Breast epithelium (tissue), 4 donors: ENCODE measurements at regions not wholly inside any gene's neighbourhood (a gene's known extent, or its start where the extent isn't known, plus 50 kb on each side); places are given as distances from the start of the nearest gene placed in this dataset.
"Not testable (repeated sequence)": the region's sequence is repeated elsewhere in the genome, so short reads cannot be mapped to it uniquely, and the experiment has no call there.

Source experiments
- DNase-seq, 2 donors: peaks; one replicate each; pipeline ENCODE4 v3.0.0-alpha.2; 2019; ENCODE audit warnings: low spot score in 2 of 2
- H3K27ac ChIP-seq, 2 donors: fragments of 200-600 bp; sonication (generic) in 1 of 2; one replicate each; pipeline ENCODE4 v1.5.1; 2016 to 2019; ENCODE audit warnings: mild to moderate bottlenecking in 1 of 2
- H3K27me3 ChIP-seq, 2 donors: fragments of 200-600 bp; sonication (generic) in 1 of 2; one replicate each; pipeline versions ENCODE4 v1.5.1 to v1.6.0; 2017 to 2019; ENCODE audit warnings: control low read depth in 1 of 2, mild to moderate bottlenecking in 1 of 2
- H3K36me3 ChIP-seq: fragments of 200-600 bp; one replicate; pipeline ENCODE4 v1.5.1; 2019
- H3K4me1 ChIP-seq, 2 donors: fragments of 200-600 bp; sonication (generic); one replicate each; pipeline ENCODE4 v1.5.1; 2016 to 2019; ENCODE audit warnings: control low read depth in 1 of 2
- H3K4me3 ChIP-seq, 3 donors: fragments of 200-600 bp; sonication (generic); 1 replicate in 2 of 3; 2 replicates in 1 of 3; pipeline ENCODE4 v1.5.1; 2016 to 2019; ENCODE audit warnings: mild to moderate bottlenecking in 3 of 3, moderate library complexity in 2 of 3
- H3K9me3 ChIP-seq, 2 donors: fragments of 200-600 bp; sonication (generic) in 1 of 2; one replicate each; pipeline ENCODE4 v1.5.1; 2016 to 2019; ENCODE audit warnings: control low read depth in 1 of 2
- CTCF ChIP-seq, 3 donors: fragments of 450-650 bp; IDR thresholded peaks; one replicate each; pipeline ENCODE4 v1.5.1; 2016 to 2017; ENCODE audit warnings: antibody characterized with exemption in 3 of 3, mild to moderate bottlenecking in 3 of 3, moderate library complexity in 3 of 3
- POLR2A ChIP-seq: fragments of 450-650 bp; IDR thresholded peaks from one replicate; pipeline ENCODE4 v1.6.1; 2016; ENCODE audit warnings: antibody characterized with exemption, mild to moderate bottlenecking, moderate library complexity
- POLR2AphosphoS5 ChIP-seq, 3 donors: sonication (generic); formaldehyde crosslinking; IDR thresholded peaks; one replicate each; pipeline ENCODE4 v1.6.1; 2017; ENCODE audit warnings: antibody characterized with exemption in 3 of 3
- intact Hi-C: fragments of 100-400 bp; cut with DNase I; formaldehyde crosslinking; loops from one replicate; pipeline ENCODE4 v1.15.1; 2023; ENCODE audit warnings: low total_unique reads

GRCh38 chr22:27323661-27324060 is 477.9 kb downstream of the MN1 start:
- no peak for TF ChIP-seq CTCF (IDR thresholded peaks at IDR 0.05)
- no peak for TF ChIP-seq POLR2AphosphoS5 (IDR thresholded peaks at IDR 0.05)
- no peak for TF ChIP-seq POLR2A

DNA sequence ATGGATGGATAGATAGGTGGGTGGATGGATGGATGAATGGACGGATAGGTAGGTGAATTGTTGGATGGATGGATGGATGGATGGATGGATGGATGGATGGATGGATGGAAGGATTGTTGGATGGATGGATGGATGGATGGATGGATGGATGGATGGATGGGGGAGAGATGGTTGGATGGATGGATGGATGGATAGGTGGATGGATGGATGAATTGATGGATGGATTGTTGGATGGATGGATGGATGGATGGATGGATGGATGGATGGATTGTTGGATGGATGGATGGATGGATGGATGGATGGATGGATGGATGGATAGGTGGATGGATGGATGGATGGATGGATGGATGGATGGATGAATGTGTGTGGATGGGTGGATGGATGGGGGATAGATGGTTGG is 476.6 kb downstream of the MN1 start:
- peaks cover 0 to 32% of the 10 kb centered on the region in 2 donors for H3K27me3 ChIP-seq
- H3K36me3 ChIP-seq, H3K27ac ChIP-seq, H3K9me3 ChIP-seq, H3K4me1 ChIP-seq, H3K4me3 ChIP-seq, DNase-seq, intact Hi-C loops: not testable (repeated sequence)

More at GRCh38 chr22:27323661-27324060, 477.9 kb downstream of the MN1 start:
- Histone ChIP-seq H3K27ac (no peak overlapping the region), H3K27me3 (peaks cover 0 to 30% of the 10 kb centered on the region in 2 donors), H3K4me3 (no peak overlapping the region), H3K36me3 (no peaks in the 10 kb centered on the region), H3K4me1 (no peaks in the 10 kb centered on the region), H3K9me3 (no peaks in the 10 kb centered on the region)
- intact Hi-C loops, result no loop called here
- DNase-seq, result no peak

DNA sequence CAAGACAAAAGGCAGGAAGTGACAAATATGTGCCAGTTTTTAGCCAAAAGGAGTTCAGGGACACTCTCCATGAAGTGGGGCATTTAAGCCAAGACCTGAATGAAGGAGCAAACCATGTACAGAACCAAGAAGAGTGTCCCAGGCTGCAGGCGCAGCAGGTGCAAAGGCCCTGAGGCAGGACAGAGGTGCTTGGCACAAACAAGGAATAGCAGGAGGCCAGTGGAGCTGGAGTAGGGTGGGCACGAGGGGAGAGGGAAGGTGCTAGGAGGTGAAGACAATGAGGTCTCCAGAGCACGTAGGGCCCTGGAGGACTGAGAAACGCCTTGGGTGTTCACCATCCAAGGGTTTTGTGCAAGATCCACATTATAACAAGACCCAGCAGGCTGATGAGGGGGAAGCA is 474.1 kb downstream of the MN1 start:
- Histone ChIP-seq H3K36me3 (no peaks in the 10 kb centered on the region), H3K9me3 (no peaks in the 10 kb centered on the region), H3K27me3 (peaks cover 0 to 34% of the 10 kb centered on the region in 2 donors), H3K4me1 (no peaks in the 10 kb centered on the region), H3K4me3 (no peak overlapping the region), H3K27ac (no peak overlapping the region)
- DNase-seq, result no peak
- intact Hi-C loops, result no loop called here
- TF ChIP-seq POLR2AphosphoS5 (IDR thresholded peaks at IDR 0.05) (no peak), CTCF (IDR thresholded peaks at IDR 0.05) (no peak), POLR2A (no peak)

DNA sequence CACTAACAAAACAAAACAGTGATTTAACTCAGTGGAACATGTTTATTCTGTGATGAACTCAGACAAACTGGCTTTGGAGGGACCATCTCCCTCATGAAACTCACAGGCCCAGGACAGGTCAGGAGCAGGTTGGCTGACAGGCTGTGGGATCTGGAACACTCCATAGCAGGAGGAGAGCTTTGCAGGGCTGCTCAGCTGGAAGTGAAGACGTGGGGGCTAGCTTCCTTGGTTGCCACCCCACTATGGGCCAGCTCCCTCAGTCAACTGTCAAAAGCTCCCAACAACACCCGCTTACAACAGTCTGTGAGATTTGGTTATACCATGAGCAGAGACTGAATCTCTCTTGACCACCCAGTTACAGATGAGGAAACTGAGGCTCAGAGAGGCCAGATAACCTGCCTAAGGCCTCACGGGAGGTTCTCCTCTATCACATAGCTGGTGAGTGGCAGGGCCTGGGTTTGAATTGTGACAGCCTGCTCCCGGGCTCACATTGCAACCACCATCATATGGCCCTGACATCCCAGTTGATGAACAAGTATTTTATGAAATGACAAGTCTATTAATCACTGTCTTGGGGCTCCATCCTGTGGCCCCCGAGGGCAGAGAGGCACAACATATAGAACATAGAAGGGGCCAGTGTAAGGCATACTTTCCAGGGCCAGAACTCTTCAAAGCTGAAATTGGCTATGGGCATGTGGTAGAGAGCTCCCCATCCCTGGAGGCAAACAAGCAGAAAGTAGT is 473.4 kb downstream of the MN1 start:
- Histone ChIP-seq H3K4me1 (no peaks in the 10 kb centered on the region), H3K27ac (no peak overlapping the region), H3K36me3 (no peaks in the 10 kb centered on the region), H3K27me3 (peaks cover 0 to 27% of the 10 kb centered on the region in 2 donors), H3K9me3 (no peaks in the 10 kb centered on the region), H3K4me3 (no peak overlapping the region)
- no peak for TF ChIP-seq POLR2AphosphoS5 (IDR thresholded peaks at IDR 0.05)
- TF ChIP-seq CTCF (IDR thresholded peaks at IDR 0.05), result no peak
- no peak for TF ChIP-seq POLR2A
- intact Hi-C loops, result no loop called here
- DNase-seq, result no peak

DNA sequence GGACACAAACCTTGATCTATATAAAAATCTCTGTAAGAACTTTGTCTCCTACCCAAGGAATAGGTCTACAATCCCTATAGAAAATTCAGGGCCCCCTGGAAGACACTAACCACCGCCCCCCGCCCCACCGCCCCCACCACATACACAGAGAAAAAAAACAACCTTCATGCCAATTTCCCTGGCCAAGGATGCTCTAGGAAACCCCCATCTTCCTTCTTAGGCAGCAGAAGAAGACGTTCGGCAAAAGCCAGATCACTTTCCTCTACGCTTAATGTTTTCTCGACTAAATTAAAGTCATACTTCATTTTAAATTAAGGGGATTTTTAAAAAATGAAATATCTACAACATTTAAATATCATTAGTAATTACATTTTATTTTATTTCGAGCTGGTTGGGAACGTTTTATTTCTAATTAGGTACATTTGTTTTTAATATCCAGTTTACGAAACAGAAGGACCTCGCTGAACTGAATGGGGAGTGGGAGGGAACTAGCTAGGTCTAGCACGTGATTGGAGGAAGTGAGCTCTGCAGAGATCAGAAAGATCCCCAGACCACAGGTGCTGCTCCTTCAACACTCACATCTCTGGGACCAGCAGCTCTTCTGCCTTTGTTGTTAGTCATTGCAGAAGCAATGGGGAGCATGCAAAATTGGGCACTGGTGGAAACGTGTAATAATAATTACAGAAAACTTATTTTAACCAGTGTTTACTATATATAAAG is 472.3 kb downstream of the MN1 start:
- Histone ChIP-seq H3K9me3 (no peaks in the 10 kb centered on the region), H3K4me1 (no peaks in the 10 kb centered on the region), H3K27me3 (peaks cover 0 to 16% of the 10 kb centered on the region in 2 donors), H3K4me3 (no peak overlapping the region), H3K36me3 (no peaks in the 10 kb centered on the region), H3K27ac (no peak overlapping the region)
- DNase-seq, result no peak
- intact Hi-C loops, result no loop called here
- TF ChIP-seq POLR2AphosphoS5 (IDR thresholded peaks at IDR 0.05) (no peak), POLR2A (no peak), CTCF (IDR thresholded peaks at IDR 0.05) (no peak)
